HG03060 (cell line): ENCODE measurements at regions not wholly inside any gene's neighbourhood (a gene's known extent, or its start where the extent isn't known, plus 50 kb on each side); places are given as distances from the start of the nearest gene placed in this dataset.
"Not testable (repeated sequence)": the region's sequence is repeated elsewhere in the genome, so short reads cannot be mapped to it uniquely, and the experiment has no call there.

Experiments
- ATAC-seq: cut with Tn5 transposase; IDR thresholded peaks from one replicate; pipeline ENCODE4 v1.9.1; 2021; ENCODE audit warnings: low read depth, moderate number of reproducible peaks; ENCODE audit not compliant: unreplicated experiment

DNA sequence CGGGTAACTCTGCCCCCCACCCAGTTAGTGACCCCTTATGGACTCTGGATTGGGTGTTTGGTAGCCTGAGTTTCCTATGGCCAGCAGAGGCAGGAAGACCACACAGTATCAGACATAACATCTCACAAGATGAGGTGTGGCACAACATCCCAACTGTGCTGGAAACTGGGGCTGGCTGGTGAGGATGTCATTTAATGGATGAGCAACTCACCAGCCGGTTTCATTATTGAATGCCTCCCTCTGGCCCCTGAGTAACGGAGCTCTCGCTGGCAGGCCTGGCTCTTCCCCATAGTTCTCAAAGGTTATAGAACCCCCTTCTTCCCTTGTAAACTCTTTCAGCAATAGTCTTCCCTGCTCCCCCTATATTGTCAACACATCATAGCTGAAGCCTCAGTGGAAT is 195.0 kb downstream of the BCL11A start:
- no peak for ATAC-seq

DNA sequence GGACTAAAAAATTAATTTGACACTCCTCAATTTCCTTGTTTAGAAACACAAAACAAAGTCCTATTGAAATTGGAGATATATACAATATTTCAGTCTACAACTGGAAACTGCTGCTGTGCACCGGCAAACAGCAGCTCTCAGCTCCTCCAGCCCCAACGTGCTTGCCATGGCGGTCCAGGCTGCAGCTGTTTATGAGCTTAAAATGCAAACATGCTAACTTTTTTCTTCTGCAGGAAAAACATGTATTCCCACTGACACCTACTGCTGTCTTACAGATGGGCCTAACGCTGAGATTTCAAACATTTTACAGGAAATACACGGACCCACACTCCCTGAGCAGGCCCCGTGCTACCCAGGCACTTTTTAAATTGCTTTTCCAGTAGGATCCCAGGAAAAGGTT is 195.5 kb downstream of the BCL11A start:
- no peak for ATAC-seq

DNA sequence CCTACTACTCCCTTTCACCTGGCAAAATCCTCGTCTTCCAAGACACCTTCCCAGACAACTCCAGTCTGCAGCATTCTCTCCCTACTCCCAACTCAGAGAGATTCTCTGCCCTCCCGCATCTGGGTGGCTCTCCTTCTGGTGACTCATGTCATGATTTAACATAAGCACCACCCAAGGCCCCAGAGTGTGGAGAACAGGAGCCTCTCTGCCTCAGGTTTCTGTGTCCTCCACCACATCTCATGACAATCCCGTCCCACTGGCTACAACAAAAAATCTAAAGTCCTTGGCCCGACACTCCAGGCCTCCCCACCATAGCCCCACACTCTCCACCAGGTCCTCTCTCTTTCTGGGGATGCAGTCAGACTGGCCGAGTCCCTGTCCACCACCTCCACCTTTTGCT is 197.1 kb downstream of the BCL11A start:
- no peak for ATAC-seq

DNA sequence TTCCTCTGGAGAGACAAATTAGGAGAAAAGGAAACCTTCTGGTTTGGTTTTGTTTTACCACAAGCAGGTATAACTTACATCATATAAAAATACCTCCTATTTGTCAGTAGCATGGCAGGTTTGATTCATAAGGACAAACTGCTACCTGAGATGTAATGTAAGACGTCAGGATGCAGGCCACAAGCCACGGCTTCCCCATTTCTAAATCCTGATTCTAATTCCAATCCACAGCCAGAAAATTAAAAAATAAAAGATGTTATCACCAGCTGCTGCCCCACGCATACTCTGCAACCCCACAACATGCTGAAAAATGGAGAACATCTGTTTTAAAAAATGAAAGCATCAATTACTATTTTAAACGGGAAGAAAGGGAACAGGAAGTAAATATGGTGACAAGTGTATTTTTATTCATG is 197.6 kb downstream of the BCL11A start:
- no peak for ATAC-seq

DNA sequence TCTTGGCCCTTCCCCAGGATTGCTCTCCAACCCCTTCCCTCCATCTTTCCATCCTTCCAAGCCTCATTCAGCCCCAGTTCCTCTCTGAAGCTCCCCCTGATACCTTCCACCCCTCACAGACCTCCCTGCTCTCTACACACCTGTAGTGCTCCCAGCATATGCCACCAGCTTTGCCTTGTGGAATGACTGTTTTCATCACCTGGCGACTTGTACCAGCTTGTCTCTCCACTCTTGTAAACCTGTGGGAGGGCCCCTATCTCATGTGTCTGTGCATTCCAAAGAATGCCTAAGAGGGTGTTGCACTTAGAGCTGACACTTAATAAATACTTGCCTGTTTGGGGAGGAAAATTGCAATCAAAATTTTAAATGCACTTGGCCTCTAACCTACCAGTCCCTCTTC is 198.7 kb downstream of the BCL11A start:
- no peak for ATAC-seq

DNA sequence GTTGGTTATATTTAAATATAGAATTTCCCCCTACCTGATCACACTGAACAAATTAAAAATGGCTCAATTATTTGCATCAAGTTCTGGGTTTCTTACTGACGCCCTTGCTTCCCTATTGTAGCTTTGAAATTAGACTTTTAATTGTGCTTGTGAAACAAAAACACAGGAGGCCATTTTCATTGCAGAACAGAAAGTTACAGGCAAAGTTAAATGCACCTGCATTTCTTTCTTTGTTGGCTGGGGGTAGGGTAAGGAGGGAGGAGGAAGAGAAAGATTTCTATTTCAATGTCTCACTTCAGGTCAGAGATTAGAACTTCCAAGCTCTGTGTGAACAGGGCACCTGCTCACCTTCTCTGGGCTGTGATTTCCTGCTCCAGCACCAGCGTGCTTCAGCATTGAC is 199.6 kb downstream of the BCL11A start:
- ATAC-seq, result peak; percentile 29

DNA sequence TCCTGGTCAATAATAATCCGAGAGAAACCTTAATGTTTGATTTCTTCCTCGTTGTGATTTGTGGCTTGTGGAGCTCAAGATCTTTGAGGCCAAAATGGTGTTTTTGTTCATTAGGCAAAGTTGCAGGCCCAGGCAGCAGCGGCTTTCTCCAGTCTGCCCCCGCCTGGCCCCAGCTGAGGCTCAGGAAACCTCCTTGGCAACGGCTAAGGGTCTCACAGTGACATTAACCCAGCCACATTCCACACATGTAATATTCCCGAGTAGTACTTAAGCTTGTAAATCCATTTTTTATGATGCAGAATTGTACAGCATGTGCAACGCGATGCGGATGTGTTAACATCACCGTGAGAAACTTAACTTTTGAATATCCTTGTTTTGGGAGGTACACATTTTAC is 200.1 kb downstream of the BCL11A start:
- no peak for ATAC-seq

DNA sequence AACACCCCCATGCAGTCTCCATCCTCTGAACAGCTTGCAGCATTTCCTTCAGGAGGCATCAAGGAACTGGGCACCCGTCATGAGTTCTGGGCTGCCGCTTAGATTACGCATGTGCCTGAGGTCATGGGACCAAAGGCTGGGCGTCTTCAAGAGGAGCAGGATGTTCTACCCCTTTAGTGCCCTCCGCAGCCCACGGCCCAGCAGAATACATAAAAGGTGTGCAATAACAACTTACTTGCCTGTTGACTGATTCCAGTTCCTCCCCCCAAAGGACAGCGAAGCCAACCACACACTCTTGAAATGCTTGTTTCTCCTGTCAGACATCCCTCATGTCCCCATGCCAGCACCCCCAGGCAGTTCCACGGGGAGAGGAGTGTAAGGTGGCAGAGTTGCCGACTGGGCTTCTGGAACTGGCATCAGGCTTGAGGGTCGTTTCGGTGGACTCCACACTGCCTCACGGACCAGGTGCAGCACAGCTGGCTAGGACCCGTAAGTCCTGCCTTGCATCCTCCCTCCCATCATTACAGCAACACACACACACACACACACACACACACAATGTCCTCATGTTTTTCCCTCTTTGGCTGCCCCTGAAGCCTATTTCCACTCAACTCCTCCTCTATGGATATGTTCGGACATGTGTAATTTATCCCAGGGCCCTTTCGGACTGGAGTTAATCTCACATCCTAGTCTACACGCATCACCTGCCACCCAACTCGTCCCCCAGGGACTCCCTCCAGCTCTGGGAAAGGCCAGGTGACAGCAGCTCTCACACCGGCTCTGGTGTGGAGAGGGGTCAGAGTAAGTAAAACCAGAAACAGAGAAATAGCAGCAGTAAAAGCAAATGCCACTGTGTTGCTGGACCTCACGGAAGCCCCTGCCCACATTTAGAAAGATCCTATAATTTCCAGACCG is 200.7 kb downstream of the BCL11A start:
- ATAC-seq, result no peak

DNA sequence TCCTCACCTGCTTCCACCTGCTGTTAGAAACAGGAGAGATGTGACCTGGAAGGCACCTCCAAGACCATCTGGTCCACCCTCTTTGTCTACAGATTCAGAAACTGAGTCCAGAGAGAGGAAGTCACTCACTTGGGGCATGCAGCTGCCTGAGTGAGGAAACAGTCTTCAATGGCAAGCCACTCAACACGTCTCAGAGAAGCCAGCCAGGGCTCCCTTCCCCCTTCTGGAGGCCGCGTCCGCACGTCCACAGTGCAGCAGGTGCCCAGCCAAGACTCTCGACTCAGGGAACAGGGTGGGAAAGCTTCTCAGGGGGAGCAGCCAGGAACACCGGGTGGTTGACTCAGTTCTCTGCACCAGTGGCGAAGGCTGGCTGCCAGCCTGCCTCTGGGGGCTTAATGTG is 201.7 kb downstream of the BCL11A start:
- no peak for ATAC-seq

DNA sequence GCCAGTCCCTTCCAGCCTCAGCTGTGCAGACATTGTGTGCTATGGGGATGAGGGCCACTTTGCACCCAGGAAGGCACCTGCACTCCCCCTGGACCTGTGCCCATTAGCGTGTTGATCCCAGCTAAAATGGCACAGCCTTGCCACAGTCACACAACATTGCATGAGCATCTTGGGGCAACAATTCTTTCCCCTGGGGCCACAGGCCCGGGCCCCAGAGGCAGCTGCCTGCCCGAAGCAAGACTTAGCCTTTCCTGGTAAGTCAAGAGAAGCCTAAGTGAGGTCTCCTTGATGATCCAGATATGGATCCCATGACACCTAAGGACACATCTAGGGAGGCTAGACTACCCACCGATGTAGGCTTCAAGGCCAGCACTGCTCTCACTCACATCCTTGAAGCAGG is 202.1 kb downstream of the BCL11A start:
- ATAC-seq, result no peak

DNA sequence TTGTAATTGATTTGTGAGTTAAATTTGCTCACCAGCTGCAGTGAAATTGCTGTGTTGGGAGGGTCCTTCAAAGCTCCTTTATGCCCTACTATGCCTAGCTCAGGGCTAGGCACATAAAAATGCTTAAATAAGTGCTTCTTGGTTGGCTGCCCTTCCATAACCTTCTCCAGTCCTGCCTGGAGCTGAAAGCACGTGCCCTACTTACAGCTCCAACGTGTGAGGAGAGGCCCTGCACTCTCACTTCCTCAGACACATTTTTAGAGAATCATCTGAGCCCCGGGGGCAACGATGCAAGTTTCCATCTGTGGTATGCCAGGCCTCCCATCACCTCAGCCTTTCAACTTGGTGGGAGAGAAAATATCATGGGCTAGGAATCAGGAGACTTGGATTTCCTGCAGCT is 202.7 kb downstream of the BCL11A start:
- no peak for ATAC-seq

DNA sequence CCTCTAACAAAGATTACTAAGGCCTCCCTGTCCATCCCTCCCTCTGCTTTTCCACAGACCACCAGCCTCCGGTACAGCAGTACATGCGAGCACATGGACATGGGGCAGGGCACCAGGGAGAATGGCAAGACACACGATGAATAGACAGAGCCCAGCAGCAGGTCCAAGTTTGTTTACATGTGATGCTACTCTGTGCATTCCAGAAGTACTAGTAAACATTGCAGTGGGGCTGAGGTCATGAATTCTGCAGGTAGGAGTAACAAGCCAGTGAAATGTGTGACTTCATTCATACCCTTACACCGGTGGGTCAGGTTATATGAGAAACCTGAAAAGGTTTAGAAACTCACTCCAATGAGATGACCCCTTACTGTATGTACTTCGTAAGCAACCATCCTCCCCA is 205.7 kb downstream of the BCL11A start:
- ATAC-seq, result no peak

DNA sequence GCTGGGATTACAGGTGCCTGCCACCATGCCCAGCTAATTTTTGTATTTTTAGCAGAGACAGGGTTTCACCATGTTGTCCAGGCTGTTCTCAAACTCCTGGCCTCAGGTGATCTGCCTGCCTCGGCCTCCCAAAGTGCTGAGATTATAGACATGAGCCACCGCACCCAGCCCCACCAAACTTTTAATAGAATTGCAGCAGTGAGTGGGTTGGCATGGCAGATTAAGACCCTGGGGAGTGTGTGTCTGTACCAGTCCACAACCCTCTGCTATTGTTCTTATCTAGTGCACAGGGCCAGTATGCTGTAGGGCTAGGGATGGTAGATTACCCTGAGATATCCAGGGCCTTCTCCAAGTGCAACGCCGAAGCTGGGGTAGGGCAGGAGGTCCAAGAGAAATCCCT is 211.0 kb downstream of the BCL11A start:
- not testable (repeated sequence) for ATAC-seq

DNA sequence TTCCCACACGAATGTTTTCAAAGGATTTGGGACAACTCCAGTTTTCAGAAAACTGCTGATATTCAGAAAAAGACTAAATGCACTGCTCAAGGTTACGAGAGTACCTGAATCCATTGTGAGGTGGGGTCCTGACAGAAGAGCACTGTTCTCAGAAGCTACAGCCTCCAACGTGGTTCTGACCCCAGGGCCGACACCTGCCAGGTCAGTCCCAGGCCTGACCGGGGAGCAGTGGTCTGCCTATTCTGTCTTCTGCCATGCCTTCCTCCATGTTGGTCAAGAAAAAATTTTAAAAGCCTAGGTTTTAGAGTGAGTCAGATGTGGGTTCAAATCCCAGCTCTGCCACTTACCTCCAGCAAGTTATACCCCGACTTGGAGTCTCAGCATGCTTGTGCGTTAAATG is 212.3 kb downstream of the BCL11A start:
- no peak for ATAC-seq

DNA sequence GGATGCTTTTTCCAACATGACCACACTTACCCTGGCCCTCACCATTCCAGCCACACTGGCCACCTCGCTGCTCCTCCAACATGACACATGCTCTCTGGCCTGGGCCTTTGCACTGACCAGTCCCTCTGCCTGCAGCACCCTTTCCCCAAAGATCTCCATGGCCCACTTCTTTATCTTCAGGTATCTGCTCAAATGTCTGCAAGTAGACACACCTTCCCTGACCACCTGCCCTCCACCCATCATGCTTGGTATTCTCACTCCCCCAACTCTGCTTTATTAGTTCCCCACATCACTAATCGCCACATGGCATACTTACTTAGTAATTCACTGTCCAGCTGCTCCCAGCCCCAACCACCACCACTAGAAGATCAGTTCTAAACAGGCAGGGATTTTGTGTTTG is 214.2 kb downstream of the BCL11A start:
- ATAC-seq, result no peak

DNA sequence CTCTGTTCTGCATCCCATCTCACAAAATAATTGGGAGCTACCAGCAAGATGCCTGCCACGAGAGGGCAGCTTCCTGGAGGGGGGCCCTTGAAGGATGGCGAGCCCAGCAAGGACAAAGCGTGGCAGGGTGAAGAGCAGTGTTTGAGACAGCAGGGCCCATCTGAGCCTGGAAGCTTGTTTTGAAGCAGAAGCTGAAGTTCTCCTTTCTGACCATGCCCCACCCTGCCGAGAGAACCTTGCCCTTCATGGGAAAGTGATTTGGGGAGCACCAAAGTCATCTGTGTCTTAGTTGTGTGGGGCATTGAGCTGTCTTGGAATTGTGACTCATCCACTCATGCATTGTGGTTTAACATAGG is 216.3 kb downstream of the BCL11A start:
- no peak for ATAC-seq

DNA sequence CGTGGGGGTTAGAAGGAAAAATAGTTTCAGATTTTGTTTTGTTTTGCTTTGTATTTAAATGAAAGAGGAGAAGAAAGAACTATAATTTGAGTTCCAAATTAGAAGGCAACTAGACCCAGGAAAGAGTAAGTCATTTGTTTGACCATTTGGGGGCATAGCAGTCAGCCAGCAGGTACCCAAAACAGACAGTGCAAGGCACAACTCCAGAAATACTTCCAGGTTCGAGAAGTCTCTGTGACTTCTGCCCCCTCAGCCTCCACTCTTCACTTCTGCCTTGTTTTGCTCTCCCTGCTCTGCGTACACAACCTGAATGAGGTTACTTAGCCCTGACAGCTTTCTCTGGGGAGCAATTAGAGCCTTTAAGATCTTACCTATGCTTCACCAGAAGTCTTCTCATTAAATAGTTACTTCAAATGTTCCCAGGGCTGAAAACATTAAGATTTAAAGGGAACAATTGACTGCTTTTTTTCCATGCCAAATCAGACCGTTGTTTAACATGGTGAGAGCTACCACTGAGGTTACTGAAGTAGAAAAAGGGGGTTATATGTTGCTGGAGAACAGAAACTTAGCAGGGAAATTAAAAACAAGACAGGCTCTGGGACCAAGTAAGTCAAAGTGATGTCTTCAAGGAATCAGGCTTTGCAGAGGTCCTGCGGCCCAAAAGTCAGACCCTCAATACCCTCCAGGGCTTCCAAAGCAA is 216.9 kb downstream of the BCL11A start:
- no peak for ATAC-seq

DNA sequence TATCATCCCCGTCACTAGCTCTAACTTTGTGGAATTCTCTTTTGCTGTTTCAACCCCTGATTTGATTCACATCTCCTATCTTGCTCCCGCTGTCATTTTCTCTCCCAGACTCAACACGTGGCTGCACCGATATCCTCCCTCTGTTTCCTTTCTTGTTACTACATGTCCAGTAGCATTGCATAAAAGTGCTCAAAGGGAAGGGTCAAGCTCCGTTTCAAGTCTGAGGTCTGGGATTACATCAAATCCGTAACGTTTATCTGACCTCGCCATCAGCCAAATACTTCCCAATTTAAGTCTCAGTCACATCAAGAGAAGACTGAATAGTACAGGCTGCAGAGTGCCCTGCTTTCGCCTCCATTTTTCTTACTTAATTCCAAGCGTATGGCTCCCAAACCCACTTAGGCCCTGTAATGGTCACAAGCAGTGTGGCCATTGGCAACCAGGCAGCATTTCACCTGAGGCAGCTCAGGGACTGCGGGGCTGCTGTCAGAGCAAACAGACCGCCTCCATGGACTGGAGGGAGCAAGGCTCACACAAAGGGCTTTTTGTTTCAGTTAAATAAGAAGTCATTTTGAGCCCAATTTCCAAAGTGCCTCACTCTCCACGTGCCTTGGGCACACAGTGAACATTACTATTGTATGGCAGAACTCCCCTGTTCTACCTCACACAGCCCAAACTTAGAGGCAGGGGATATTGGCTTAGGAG is 217.8 kb downstream of the BCL11A start:
- ATAC-seq, result no peak

DNA sequence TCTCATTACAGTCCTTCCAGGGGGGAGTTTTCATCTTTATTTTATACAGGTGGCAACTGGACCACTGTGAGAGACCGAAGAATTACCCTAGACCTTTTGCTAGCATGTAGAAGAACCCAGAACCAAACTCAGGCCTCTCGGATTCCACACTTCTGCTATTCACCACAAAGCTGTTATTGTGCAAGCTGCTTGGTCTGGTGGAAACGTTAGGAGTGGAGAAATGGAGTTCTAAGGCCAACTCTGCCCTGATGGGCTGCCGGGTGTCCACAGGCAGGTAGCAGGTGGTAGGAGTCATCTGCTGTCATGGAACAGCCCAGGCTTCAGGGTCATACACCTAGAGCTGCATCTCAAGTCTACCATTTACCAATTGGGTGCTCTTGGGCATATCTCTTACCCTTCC is 218.8 kb downstream of the BCL11A start:
- no peak for ATAC-seq

DNA sequence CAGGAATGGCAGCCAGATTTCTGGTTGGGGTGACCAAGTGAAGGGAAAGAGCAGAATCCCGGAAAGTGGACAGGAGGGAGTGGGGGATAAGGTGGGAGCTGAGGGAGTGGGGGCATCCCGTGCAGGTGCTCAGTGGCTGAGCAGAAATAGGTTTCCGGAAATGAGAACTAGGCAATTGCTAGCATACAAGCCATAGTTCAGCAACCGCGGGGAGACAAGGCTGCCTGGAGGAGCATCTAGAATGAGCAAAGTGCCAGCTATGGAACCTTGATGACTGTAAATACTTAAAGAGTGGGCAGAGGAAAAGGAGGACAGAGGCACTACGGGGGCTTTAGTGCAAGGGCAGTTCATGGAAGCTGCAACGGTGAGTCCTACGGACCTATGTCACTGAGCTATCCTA is 220.2 kb downstream of the BCL11A start:
- ATAC-seq, result no peak

DNA sequence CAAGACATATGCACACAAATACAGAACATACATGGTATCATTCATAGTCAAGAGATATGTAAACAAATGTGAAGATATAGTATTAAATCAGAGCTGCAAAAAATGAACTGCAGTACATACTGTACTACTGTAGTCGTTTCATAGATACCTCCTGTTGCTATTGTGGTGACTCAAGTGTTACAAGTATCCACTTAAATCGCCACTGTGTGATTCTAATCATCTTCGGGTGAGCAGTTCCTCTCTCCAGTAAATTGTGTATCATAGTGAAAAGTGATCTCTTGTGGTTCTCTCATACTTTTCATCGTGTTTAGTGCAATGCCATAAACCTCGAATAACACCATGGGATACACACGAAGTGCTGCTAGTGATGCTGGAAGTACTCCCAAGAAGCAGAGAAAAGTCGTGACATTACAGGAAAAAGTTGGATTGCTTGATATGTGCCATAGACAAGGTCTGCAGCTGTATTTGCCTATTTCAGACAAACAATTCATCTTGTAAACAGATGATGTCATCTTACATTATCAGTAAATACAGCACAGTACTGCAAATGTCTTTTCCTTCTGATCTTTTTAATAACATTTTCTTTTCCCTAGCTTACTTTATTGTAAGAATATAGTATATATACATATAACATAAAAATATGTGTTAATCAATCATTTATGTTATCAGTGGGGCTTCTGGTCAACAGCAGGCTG is 222.2 kb downstream of the BCL11A start:
- no peak for ATAC-seq
